ENCODE measurements at regions not wholly inside any gene's neighbourhood (a gene's known extent, or its start where the extent isn't known, plus 50 kb on each side); places are given as distances from the start of the nearest gene placed in this dataset.

GRCh38 chr1:30099587-30100523 is 623.5 kb downstream of the MATN1 start:
- TF ChIP-seq POLR2A (IDR thresholded peaks at IDR 0.05; ENCODE audit: extremely low read depth, insufficient read length) (no peak), CTCF (IDR thresholded peaks at IDR 0.05; ENCODE audit: low read depth, low read length) (no peak), MAX (IDR thresholded peaks at IDR 0.05; ENCODE audit: low read depth, low read length) (no peak)

Data from NB4 (cell line).